ENCODE measurements at regions not wholly inside any gene's neighbourhood (a gene's known extent, or its start where the extent isn't known, plus 50 kb on each side); places are given as distances from the start of the nearest gene placed in this dataset.

GRCh38 chr3:178901204-178901603 is 170.4 kb downstream of the ZMAT3 start:
- Histone ChIP-seq H3K4me3 (ENCODE audit: low read depth in 1 of 3, low read length in 3 of 3) (no peak overlapping the region), H3K4me1 (ENCODE audit: control insufficient read depth in 4 of 4, insufficient read depth in 4 of 4, low read length in 3 of 4) (no peaks in the 10 kb centered on the region), H3K9ac (ENCODE audit: low read depth in 1 of 2, low read length in 2 of 2) (no peak overlapping the region), H3K9me3 (ENCODE audit: control insufficient read depth in 4 of 4, low read length in 3 of 4) (no peaks in the 10 kb centered on the region), H3K27ac (ENCODE audit: low read depth in 1 of 2, low read length in 2 of 2) (no peak overlapping the region), H3K27me3 (ENCODE audit: control insufficient read depth in 4 of 4, insufficient read depth in 4 of 4, low read length in 3 of 4) (no peaks in the 10 kb centered on the region), H3K36me3 (ENCODE audit: control insufficient read depth in 4 of 4, insufficient read depth in 3 of 4, low read depth in 1 of 4, low read length in 3 of 4) (no peaks in the 10 kb centered on the region)
- DNase-seq (ENCODE audit: low spot score): no peak
- TF ChIP-seq EGR1 (IDR thresholded peaks at IDR 0.05; ENCODE audit: low read depth in 2 of 2) (no peak), FOXA2 (IDR thresholded peaks at IDR 0.05) (no peak), FOXA1 (IDR thresholded peaks at IDR 0.05) (no peak), RAD21 (IDR thresholded peaks at IDR 0.05) (no peak), MAX (IDR thresholded peaks at IDR 0.05) (no peak), GABPA (IDR thresholded peaks at IDR 0.05 in 1 of 2, conservative IDR thresholded peaks at IDR 0.05 in 1 of 2) (no peak), JUND (IDR thresholded peaks at IDR 0.05) (no peak), CTCF (IDR thresholded peaks at IDR 0.05; ENCODE audit: low read depth, low read length, missing input control) (no peak), YY1 (IDR thresholded peaks at IDR 0.05) (no peak), HNF4A (conservative IDR thresholded peaks at IDR 0.05) (no peak), ZBTB33 (IDR thresholded peaks at IDR 0.05) (no peak), SP1 (IDR thresholded peaks at IDR 0.05) (no peak)
- WGBS: 66% methylated on average over 1 of the region's 1 CpG

GRCh38 chr3:178900029-178900646 is 171.5 kb downstream of the ZMAT3 start:
- Histone ChIP-seq H3K9me3 (ENCODE audit: control insufficient read depth in 4 of 4, low read length in 3 of 4) (no peaks in the 10 kb centered on the region), H3K9ac (ENCODE audit: low read depth in 1 of 2, low read length in 2 of 2) (no peak overlapping the region), H3K27me3 (ENCODE audit: control insufficient read depth in 4 of 4, insufficient read depth in 4 of 4, low read length in 3 of 4) (no peaks in the 10 kb centered on the region), H3K36me3 (ENCODE audit: control insufficient read depth in 4 of 4, insufficient read depth in 3 of 4, low read depth in 1 of 4, low read length in 3 of 4) (no peaks in the 10 kb centered on the region), H3K4me3 (ENCODE audit: low read depth in 1 of 3, low read length in 3 of 3) (no peak overlapping the region), H3K4me1 (ENCODE audit: control insufficient read depth in 4 of 4, insufficient read depth in 4 of 4, low read length in 3 of 4) (no peaks in the 10 kb centered on the region), H3K27ac (ENCODE audit: low read depth in 1 of 2, low read length in 2 of 2) (no peak overlapping the region)
- no peak for DNase-seq (ENCODE audit: low spot score)
- TF ChIP-seq CTCF (IDR thresholded peaks at IDR 0.05; ENCODE audit: low read depth, low read length, missing input control) (no peak), ZBTB33 (IDR thresholded peaks at IDR 0.05) (no peak), RAD21 (IDR thresholded peaks at IDR 0.05) (no peak), REST (IDR thresholded peaks at IDR 0.05) (no peak), FOXA2 (IDR thresholded peaks at IDR 0.05) (no peak), HNF4A (conservative IDR thresholded peaks at IDR 0.05) (no peak), NR2F2 (IDR thresholded peaks at IDR 0.05) (no peak), RXRA (IDR thresholded peaks at IDR 0.05) (no peak), YY1 (IDR thresholded peaks at IDR 0.05) (no peak), JUND (IDR thresholded peaks at IDR 0.05) (no peak), TAF1 (conservative IDR thresholded peaks at IDR 0.05) (no peak), GABPA (IDR thresholded peaks at IDR 0.05 in 1 of 2, conservative IDR thresholded peaks at IDR 0.05 in 1 of 2) (no peak)

Measured in liver (tissue), 8 donors.